ENCODE measurements at regions not wholly inside any gene's neighbourhood (a gene's known extent, or its start where the extent isn't known, plus 50 kb on each side); places are given as distances from the start of the nearest gene placed in this dataset.

- H3K9ac ChIP-seq (ENCODE audit: low read depth, low read length): no peak overlapping the region
- ATAC-seq (ENCODE audit: insufficient read depth, low read depth) (no peak), DNase-seq (no peak)
- no peaks in the 10 kb centered on the region for H3K36me3 ChIP-seq (ENCODE audit: insufficient read depth, low read length)
- H4K20me1 ChIP-seq (ENCODE audit: insufficient read depth, low read length): no peaks in the 10 kb centered on the region
- no peak overlapping the region for H3K4me2 ChIP-seq (ENCODE audit: insufficient read depth, low read length)
- H3K9me3 ChIP-seq (ENCODE audit: insufficient read depth, low read length, severe bottlenecking): no peaks in the 10 kb centered on the region
- no peak for TF ChIP-seq CTCF (IDR thresholded peaks at IDR 0.05; ENCODE audit: borderline replicate concordance, extremely low read depth, low read length, poor library complexity, severe bottlenecking)
- TF ChIP-seq EZH2 (IDR thresholded peaks at IDR 0.05; ENCODE audit: borderline replicate concordance, low read depth, low read length, severe bottlenecking): no peak
- H3K79me2 ChIP-seq (ENCODE audit: insufficient read depth, low read length): no peaks in the 10 kb centered on the region
- H3K27ac ChIP-seq (ENCODE audit: low read length): no peak overlapping the region
- H3K4me1 ChIP-seq (ENCODE audit: insufficient read depth, low read length): no peaks in the 10 kb centered on the region
- H3K27me3 ChIP-seq (ENCODE audit: insufficient read depth, low read length, poor library complexity): no peaks in the 10 kb centered on the region
- no peak overlapping the region for H2AFZ ChIP-seq (ENCODE audit: low read depth, low read length)
- H3K4me3 ChIP-seq (ENCODE audit: low read depth in 1 of 2, low read length in 2 of 2): no peak overlapping the region
Observed at GRCh38 chr2:37812414-37812813, 112.7 kb upstream of the RMDN2 start.

GRCh38 chr2:37812941-37813730 lies 112.0 kb upstream of the RMDN2 start:
- no peak for TF ChIP-seq EZH2 (IDR thresholded peaks at IDR 0.05; ENCODE audit: borderline replicate concordance, low read depth, low read length, severe bottlenecking)
- TF ChIP-seq CTCF (IDR thresholded peaks at IDR 0.05; ENCODE audit: borderline replicate concordance, extremely low read depth, low read length, poor library complexity, severe bottlenecking): no peak
- Histone ChIP-seq H3K27ac (ENCODE audit: low read length) (no peak overlapping the region), H3K9me3 (ENCODE audit: insufficient read depth, low read length, severe bottlenecking) (no peaks in the 10 kb centered on the region), H2AFZ (ENCODE audit: low read depth, low read length) (no peak overlapping the region), H3K36me3 (ENCODE audit: insufficient read depth, low read length) (no peaks in the 10 kb centered on the region), H3K9ac (ENCODE audit: low read depth, low read length) (no peak overlapping the region), H3K79me2 (ENCODE audit: insufficient read depth, low read length) (no peaks in the 10 kb centered on the region), H3K27me3 (ENCODE audit: insufficient read depth, low read length, poor library complexity) (no peaks in the 10 kb centered on the region), H3K4me3 (ENCODE audit: low read depth in 1 of 2, low read length in 2 of 2) (no peak overlapping the region), H3K4me1 (ENCODE audit: insufficient read depth, low read length) (no peaks in the 10 kb centered on the region), H4K20me1 (ENCODE audit: insufficient read depth, low read length) (no peaks in the 10 kb centered on the region), H3K4me2 (ENCODE audit: insufficient read depth, low read length) (no peak overlapping the region)
- ATAC-seq (ENCODE audit: insufficient read depth, low read depth) (no peak), DNase-seq (no peak)

- DNase-seq (no peak), ATAC-seq (ENCODE audit: insufficient read depth, low read depth) (no peak)
- no peaks in the 10 kb centered on the region for H3K27me3 ChIP-seq (ENCODE audit: insufficient read depth, low read length, poor library complexity)
- no peaks in the 10 kb centered on the region for H3K36me3 ChIP-seq (ENCODE audit: insufficient read depth, low read length)
- H3K4me3 ChIP-seq (ENCODE audit: low read depth in 1 of 2, low read length in 2 of 2): no peak overlapping the region
- no peak overlapping the region for H2AFZ ChIP-seq (ENCODE audit: low read depth, low read length)
- no peaks in the 10 kb centered on the region for H3K9me3 ChIP-seq (ENCODE audit: insufficient read depth, low read length, severe bottlenecking)
- H3K4me1 ChIP-seq (ENCODE audit: insufficient read depth, low read length): no peaks in the 10 kb centered on the region
- no peak overlapping the region for H3K27ac ChIP-seq (ENCODE audit: low read length)
- no peak for TF ChIP-seq EZH2 (IDR thresholded peaks at IDR 0.05; ENCODE audit: borderline replicate concordance, low read depth, low read length, severe bottlenecking)
- TF ChIP-seq CTCF (IDR thresholded peaks at IDR 0.05; ENCODE audit: borderline replicate concordance, extremely low read depth, low read length, poor library complexity, severe bottlenecking): no peak
- no peak overlapping the region for H3K9ac ChIP-seq (ENCODE audit: low read depth, low read length)
- H3K4me2 ChIP-seq (ENCODE audit: insufficient read depth, low read length): no peak overlapping the region
- no peaks in the 10 kb centered on the region for H3K79me2 ChIP-seq (ENCODE audit: insufficient read depth, low read length)
- H4K20me1 ChIP-seq (ENCODE audit: insufficient read depth, low read length): no peaks in the 10 kb centered on the region
Observed at GRCh38 chr2:37816036-37816435, 109.1 kb upstream of the RMDN2 start.

Measured in DND-41 (cell line).